ENCODE measurements at regions not wholly inside any gene's neighbourhood (a gene's known extent, or its start where the extent isn't known, plus 50 kb on each side); places are given as distances from the start of the nearest gene placed in this dataset.

- no peak overlapping the region for H2BK5ac ChIP-seq (ENCODE audit: low read length)
- H4K91ac ChIP-seq (ENCODE audit: low read depth, low read length, poor library complexity): no peak overlapping the region
- no peaks in the 10 kb centered on the region for H3K9me3 ChIP-seq (replicated peaks in 1 of 2; ENCODE audit: control insufficient read depth in 2 of 2, insufficient read depth in 1 of 2, low read depth in 1 of 2, low read length in 2 of 2)
- H3K18ac ChIP-seq (ENCODE audit: low read length): no peak overlapping the region
- no peaks in the 10 kb centered on the region for H3K27me3 ChIP-seq (ENCODE audit: control insufficient read depth in 3 of 3, insufficient read depth in 3 of 3, low read depth in 1 of 3, low read length in 3 of 3)
- no peak overlapping the region for H2BK120ac ChIP-seq (ENCODE audit: low read depth, low read length)
- no peaks in the 10 kb centered on the region for H3K79me1 ChIP-seq (ENCODE audit: low read depth, low read length)
- no peak overlapping the region for H2AK5ac ChIP-seq (ENCODE audit: low read depth, low read length)
- no peaks in the 10 kb centered on the region for H3K36me3 ChIP-seq (replicated peaks in 1 of 2; ENCODE audit: control insufficient read depth in 2 of 2, insufficient read depth in 2 of 2, low read length in 2 of 2)
- H2BK15ac ChIP-seq (ENCODE audit: low read length): no peak overlapping the region
- DNase-seq (ENCODE audit: low spot score): no peak
- H3K4me2 ChIP-seq (ENCODE audit: insufficient read depth, low read length, poor library complexity, severe bottlenecking): no peak overlapping the region
- H3K23ac ChIP-seq (ENCODE audit: low read depth, low read length, poor library complexity): no peak overlapping the region
- H3K27ac ChIP-seq (replicated peaks; ENCODE audit: low read length): no peak overlapping the region
- no peak overlapping the region for H3K9ac ChIP-seq (ENCODE audit: low read depth, low read length, poor library complexity)
- no CpG with 5 or more reads among the region's 4 CpGs for WGBS, 2 donors (ENCODE audit: extremely low coverage in 2 of 2, insufficient read length in 2 of 2, insufficient replicate concordance in 1 of 2)
- no peak overlapping the region for H3K4ac ChIP-seq (ENCODE audit: low read length)
- H3K14ac ChIP-seq (ENCODE audit: low read length): no peak overlapping the region
- H2AFZ ChIP-seq (ENCODE audit: low read length): no peak overlapping the region
- no peak overlapping the region for H3K4me3 ChIP-seq (ENCODE audit: low read length in 2 of 2)
- H4K8ac ChIP-seq (ENCODE audit: low read depth, low read length): no peak overlapping the region
- no peak overlapping the region for H2BK12ac ChIP-seq (ENCODE audit: low read length)
- peaks cover 0 to 3% of the 10 kb centered on the region in 2 donors for H3K4me1 ChIP-seq (ENCODE audit: control insufficient read depth in 2 of 2, insufficient read depth in 1 of 2, low read depth in 1 of 2, low read length in 2 of 2)
Observed at GRCh38 chr4:85372966-85373365, 102.0 kb upstream of the ARHGAP24 start.

- DNase-seq (ENCODE audit: low spot score): no peak
- Histone ChIP-seq H2AK5ac (ENCODE audit: low read depth, low read length) (no peak overlapping the region), H3K27ac (replicated peaks; ENCODE audit: low read length) (no peak overlapping the region), H3K27me3 (ENCODE audit: control insufficient read depth in 3 of 3, insufficient read depth in 3 of 3, low read depth in 1 of 3, low read length in 3 of 3) (no peaks in the 10 kb centered on the region), H3K36me3 (replicated peaks in 1 of 2; ENCODE audit: control insufficient read depth in 2 of 2, insufficient read depth in 2 of 2, low read length in 2 of 2) (no peaks in the 10 kb centered on the region), H3K18ac (ENCODE audit: low read length) (no peak overlapping the region), H4K8ac (ENCODE audit: low read depth, low read length) (no peak overlapping the region), H3K4me1 (ENCODE audit: control insufficient read depth in 2 of 2, insufficient read depth in 1 of 2, low read depth in 1 of 2, low read length in 2 of 2) (no peaks in the 10 kb centered on the region), H3K4me3 (ENCODE audit: low read length in 2 of 2) (no peak overlapping the region), H3K9me3 (replicated peaks in 1 of 2; ENCODE audit: control insufficient read depth in 2 of 2, insufficient read depth in 1 of 2, low read depth in 1 of 2, low read length in 2 of 2) (no peaks in the 10 kb centered on the region), H3K79me1 (ENCODE audit: low read depth, low read length) (peaks cover 1% of the 10 kb centered on the region), H4K91ac (ENCODE audit: low read depth, low read length, poor library complexity) (no peak overlapping the region), H3K4ac (ENCODE audit: low read length) (no peak overlapping the region), H2BK12ac (ENCODE audit: low read length) (no peak overlapping the region), H3K4me2 (ENCODE audit: insufficient read depth, low read length, poor library complexity, severe bottlenecking) (no peak overlapping the region), H3K9ac (ENCODE audit: low read depth, low read length, poor library complexity) (no peak overlapping the region), H2BK15ac (ENCODE audit: low read length) (no peak overlapping the region), H2BK120ac (ENCODE audit: low read depth, low read length) (no peak overlapping the region), H3K14ac (ENCODE audit: low read length) (no peak overlapping the region), H2BK5ac (ENCODE audit: low read length) (no peak overlapping the region), H2AFZ (ENCODE audit: low read length) (no peak overlapping the region), H3K23ac (ENCODE audit: low read depth, low read length, poor library complexity) (no peak overlapping the region)
- no CpG with 5 or more reads among the region's 3 CpGs for WGBS, 2 donors (ENCODE audit: extremely low coverage in 2 of 2, insufficient read length in 2 of 2, insufficient replicate concordance in 1 of 2)
Observed at GRCh38 chr4:85376285-85376684, 98.7 kb upstream of the ARHGAP24 start.

GRCh38 chr4:85381968-85382367, 93.0 kb upstream of the ARHGAP24 start:
- H2BK5ac ChIP-seq (ENCODE audit: low read length): no peak overlapping the region
- H3K9ac ChIP-seq (ENCODE audit: low read depth, low read length, poor library complexity): no peak overlapping the region
- no peak overlapping the region for H2BK12ac ChIP-seq (ENCODE audit: low read length)
- H3K4me3 ChIP-seq (ENCODE audit: low read length in 2 of 2): no peak overlapping the region
- no peak overlapping the region for H3K27ac ChIP-seq (replicated peaks; ENCODE audit: low read length)
- H2AK5ac ChIP-seq (ENCODE audit: low read depth, low read length): no peak overlapping the region
- H3K79me1 ChIP-seq (ENCODE audit: low read depth, low read length): peaks cover 1% of the 10 kb centered on the region
- H4K8ac ChIP-seq (ENCODE audit: low read depth, low read length): no peak overlapping the region
- H4K91ac ChIP-seq (ENCODE audit: low read depth, low read length, poor library complexity): no peak overlapping the region
- H3K18ac ChIP-seq (ENCODE audit: low read length): no peak overlapping the region
- H3K36me3 ChIP-seq (replicated peaks in 1 of 2; ENCODE audit: control insufficient read depth in 2 of 2, insufficient read depth in 2 of 2, low read length in 2 of 2): no peaks in the 10 kb centered on the region
- no peaks in the 10 kb centered on the region for H3K4me1 ChIP-seq (ENCODE audit: control insufficient read depth in 2 of 2, insufficient read depth in 1 of 2, low read depth in 1 of 2, low read length in 2 of 2)
- no peak overlapping the region for H3K4ac ChIP-seq (ENCODE audit: low read length)
- no peak overlapping the region for H3K4me2 ChIP-seq (ENCODE audit: insufficient read depth, low read length, poor library complexity, severe bottlenecking)
- H3K14ac ChIP-seq (ENCODE audit: low read length): no peak overlapping the region
- no peak overlapping the region for H2AFZ ChIP-seq (ENCODE audit: low read length)
- no peaks in the 10 kb centered on the region for H3K9me3 ChIP-seq (replicated peaks in 1 of 2; ENCODE audit: control insufficient read depth in 2 of 2, insufficient read depth in 1 of 2, low read depth in 1 of 2, low read length in 2 of 2)
- H2BK120ac ChIP-seq (ENCODE audit: low read depth, low read length): no peak overlapping the region
- H3K23ac ChIP-seq (ENCODE audit: low read depth, low read length, poor library complexity): no peak overlapping the region
- no peak for DNase-seq (ENCODE audit: low spot score)
- H3K27me3 ChIP-seq (ENCODE audit: control insufficient read depth in 3 of 3, insufficient read depth in 3 of 3, low read depth in 1 of 3, low read length in 3 of 3): no peaks in the 10 kb centered on the region
- no CpG with 5 or more reads among the region's 4 CpGs for WGBS, 2 donors (ENCODE audit: extremely low coverage in 2 of 2, insufficient read length in 2 of 2, insufficient replicate concordance in 1 of 2)
- H2BK15ac ChIP-seq (ENCODE audit: low read length): no peak overlapping the region

GRCh38 chr4:85391071-85391470, 83.9 kb upstream of the ARHGAP24 start:
- Histone ChIP-seq H3K18ac (ENCODE audit: low read length) (no peak overlapping the region), H3K14ac (ENCODE audit: low read length) (no peak overlapping the region), H3K9ac (ENCODE audit: low read depth, low read length, poor library complexity) (no peak overlapping the region), H2BK120ac (ENCODE audit: low read depth, low read length) (no peak overlapping the region), H4K8ac (ENCODE audit: low read depth, low read length) (no peak overlapping the region), H2BK5ac (ENCODE audit: low read length) (no peak overlapping the region), H3K36me3 (replicated peaks in 1 of 2; ENCODE audit: control insufficient read depth in 2 of 2, insufficient read depth in 2 of 2, low read length in 2 of 2) (no peaks in the 10 kb centered on the region), H2BK12ac (ENCODE audit: low read length) (no peak overlapping the region), H3K27ac (replicated peaks; ENCODE audit: low read length) (no peak overlapping the region), H3K79me1 (ENCODE audit: low read depth, low read length) (no peaks in the 10 kb centered on the region), H3K4ac (ENCODE audit: low read length) (no peak overlapping the region), H2AFZ (ENCODE audit: low read length) (no peak overlapping the region), H4K91ac (ENCODE audit: low read depth, low read length, poor library complexity) (no peak overlapping the region), H3K9me3 (replicated peaks in 1 of 2; ENCODE audit: control insufficient read depth in 2 of 2, insufficient read depth in 1 of 2, low read depth in 1 of 2, low read length in 2 of 2) (no peaks in the 10 kb centered on the region), H2BK15ac (ENCODE audit: low read length) (no peak overlapping the region), H2AK5ac (ENCODE audit: low read depth, low read length) (no peak overlapping the region), H3K4me3 (ENCODE audit: low read length in 2 of 2) (no peak overlapping the region), H3K4me1 (ENCODE audit: control insufficient read depth in 2 of 2, insufficient read depth in 1 of 2, low read depth in 1 of 2, low read length in 2 of 2) (no peaks in the 10 kb centered on the region), H3K4me2 (ENCODE audit: insufficient read depth, low read length, poor library complexity, severe bottlenecking) (no peak overlapping the region), H3K23ac (ENCODE audit: low read depth, low read length, poor library complexity) (no peak overlapping the region), H3K27me3 (ENCODE audit: control insufficient read depth in 3 of 3, insufficient read depth in 3 of 3, low read depth in 1 of 3, low read length in 3 of 3) (no peaks in the 10 kb centered on the region)
- DNase-seq (ENCODE audit: low spot score): no peak
- no CpG with 5 or more reads among the region's 1 CpG for WGBS, 2 donors (ENCODE audit: extremely low coverage in 2 of 2, insufficient read length in 2 of 2, insufficient replicate concordance in 1 of 2)
